MM.1S (cell line): ENCODE measurements at regions not wholly inside any gene's neighbourhood (a gene's known extent, or its start where the extent isn't known, plus 50 kb on each side); places are given as distances from the start of the nearest gene placed in this dataset.

ENCODE experiments used
- CTCF ChIP-seq: fragments of 300-600 bp; sonication (generic); IDR thresholded peaks from 2 replicates; pipeline ENCODE4 v1.5.1; 2016; ENCODE audit warnings: antibody characterized with exemption, low read length, mixed read lengths
- EZH2 ChIP-seq: fragments of 300-600 bp; sonication (generic); optimal IDR thresholded peaks from 2 replicates; pipeline ENCODE3; 2017; ENCODE audit warnings: low read depth, mild to moderate bottlenecking, antibody characterized with exemption, low read length, mixed read lengths

GRCh38 chrX:116031331-116031730 is 139.2 kb upstream of the AGTR2 start:
- TF ChIP-seq CTCF = no peak
- TF ChIP-seq EZH2 = no peak
